Endothelial cell of umbilical vein (primary cell): ENCODE measurements at regions not wholly inside any gene's neighbourhood (a gene's known extent, or its start where the extent isn't known, plus 50 kb on each side); places are given as distances from the start of the nearest gene placed in this dataset.

Experiments used
- BruUV-seq: library from RNA; stranded (reverse); fragments of 400-500 nt; replicated peaks from 2 replicates; lab custom pipeline; 2021; lab: Mats Ljungman, UMichigan
- CTCF ChIA-PET: fragments of 300-600, 350-600 bp; sonication (Branson Sonifier 250); formaldehyde crosslinking; loops from one replicate; lab custom pipeline; 2021; ENCODE audit warnings: antibody characterized with exemption, inconsistent platforms; lab: Charles Lee
- POLR2A ChIA-PET: fragments of 300-600, 350-600 bp; sonication (Branson Sonifier 250); formaldehyde crosslinking; loops from one replicate; lab custom pipeline; 2021; ENCODE audit warnings: antibody characterized with exemption, inconsistent platforms; lab: Charles Lee
- DNase-seq: peaks from one replicate; pipeline ENCODE4 v3.0.0-alpha.2; 2011; ENCODE audit warnings: low read depth, low spot score
- FAIRE-seq: peaks from 2 replicates; lab custom pipeline; 2011; peaks lifted over from hg19 to GRCh38; lab: Jason Lieb, UNC
- H2AFZ ChIP-seq: 2 replicates; pipeline ENCODE4 v1.6.0; 2012; ENCODE audit warnings: low read depth, low read length, control low read depth, inconsistent platforms
- H3K27ac ChIP-seq: 2 replicates; pipeline ENCODE4 v1.5.1; 2011; ENCODE audit warnings: low read depth, mild to moderate bottlenecking, control low read depth, low read length, moderate library complexity; ENCODE audit not compliant: insufficient read depth
- H3K27me3 ChIP-seq, 2 experiments: 2 replicates each; pipeline versions ENCODE4 v1.6.0 to v1.6.1; 2011; ENCODE audit warnings: low read length in 2 of 2, mixed read lengths in 1 of 2; ENCODE audit not compliant: control insufficient read depth in 2 of 2, insufficient read depth in 2 of 2
- H3K36me3 ChIP-seq, 2 experiments: 2 replicates in 1 of 2; 3 replicates in 1 of 2; pipeline ENCODE4 v1.5.1; 2011; ENCODE audit warnings: low read length in 2 of 2, mild to moderate bottlenecking in 1 of 2, moderate library complexity in 1 of 2; ENCODE audit not compliant: control insufficient read depth in 2 of 2, insufficient read depth in 2 of 2; ENCODE audit errors: extremely low read depth in 1 of 2
- H3K4me1 ChIP-seq: 3 replicates; pipeline ENCODE4 v1.5.1; 2011; ENCODE audit warnings: mild to moderate bottlenecking, low read length; ENCODE audit not compliant: control insufficient read depth, insufficient read depth; ENCODE audit errors: extremely low read depth
- H3K4me2 ChIP-seq: 2 replicates; pipeline ENCODE4 v1.6.1; 2011; ENCODE audit warnings: low read length, control low read depth, mixed read lengths; ENCODE audit not compliant: insufficient read depth
- H3K4me3 ChIP-seq, 3 experiments: fragments of 200-600 bp in 1 of 3; sonication (generic), shearing (Covaris generic) in 1 of 3; replicated peaks in 1 of 3; 2 replicates each; pipeline ENCODE4 v1.5.1; 2011 to 2016; ENCODE audit warnings: control low read depth in 3 of 3, low read length in 3 of 3, mild to moderate bottlenecking in 2 of 3, inconsistent platforms in 1 of 3, low read depth in 1 of 3, moderate library complexity in 1 of 3; ENCODE audit not compliant: insufficient read depth in 1 of 3
- H3K79me2 ChIP-seq: 2 replicates; pipeline ENCODE4 v1.6.0; 2012; ENCODE audit warnings: low read length, inconsistent platforms; ENCODE audit not compliant: control insufficient read depth, insufficient read depth
- H3K9ac ChIP-seq: replicated peaks from 2 replicates; pipeline ENCODE3; 2011; ENCODE audit warnings: low read length, control low read depth; ENCODE audit not compliant: insufficient read depth; ENCODE audit errors: extremely low read depth
- H3K9me1 ChIP-seq: replicated peaks from 3 replicates; pipeline ENCODE4 v1.6.0; 2011; ENCODE audit warnings: mild to moderate bottlenecking, low read length; ENCODE audit not compliant: control insufficient read depth, insufficient read depth; ENCODE audit errors: extremely low read depth
- H3K9me3 ChIP-seq: replicated peaks from 2 replicates; pipeline ENCODE4 v1.5.1; 2012; ENCODE audit warnings: low read length, inconsistent platforms; ENCODE audit not compliant: control insufficient read depth, insufficient read depth
- H4K20me1 ChIP-seq: replicated peaks from 2 replicates; pipeline ENCODE3; 2011; ENCODE audit warnings: mild to moderate bottlenecking, low read length; ENCODE audit not compliant: control insufficient read depth, insufficient read depth; ENCODE audit errors: extremely low read depth
- CTCF ChIP-seq, 2 donors: IDR thresholded peaks; 1 replicate in 1 of 2; 2 replicates in 1 of 2; pipeline ENCODE4 v1.5.1; 2011; ENCODE audit warnings: low read length in 2 of 2, mild to moderate bottlenecking in 2 of 2, moderate library complexity in 2 of 2, control low read depth in 1 of 2, inconsistent platforms in 1 of 2, low read depth in 1 of 2; ENCODE audit not compliant: insufficient read depth in 1 of 2; ENCODE audit errors: extremely low read depth in 1 of 2
- EZH2 ChIP-seq: IDR thresholded peaks from 2 replicates; pipeline ENCODE4 v1.6.1; 2012; ENCODE audit warnings: borderline replicate concordance, low read depth, mild to moderate bottlenecking, moderate library complexity, low read length, inconsistent platforms; ENCODE audit not compliant: severe bottlenecking
- FOS ChIP-seq: IDR thresholded peaks from 2 replicates; pipeline ENCODE4 v1.6.1; 2011; ENCODE audit warnings: mild to moderate bottlenecking, low read length, moderate library complexity, borderline replicate concordance; ENCODE audit not compliant: insufficient read depth
- GATA2 ChIP-seq: IDR thresholded peaks from 2 replicates; pipeline ENCODE4 v1.7.0; 2011; ENCODE audit warnings: low read depth, mild to moderate bottlenecking, moderate library complexity, mixed read lengths, low read length; ENCODE audit not compliant: insufficient read length, insufficient read depth
- JUN ChIP-seq: IDR thresholded peaks from 2 replicates; pipeline ENCODE4 v1.6.1; 2011; ENCODE audit warnings: borderline replicate concordance, low read depth; ENCODE audit not compliant: insufficient read length, insufficient read depth
- MAX ChIP-seq: IDR thresholded peaks from 2 replicates; pipeline ENCODE4 v1.6.1; 2011; ENCODE audit not compliant: insufficient read depth, insufficient read length
- MYC ChIP-seq: IDR thresholded peaks from one replicate; pipeline ENCODE4 v1.6.1; 2011; ENCODE audit warnings: mild to moderate bottlenecking, low read depth, low read length
- POLR2A ChIP-seq: IDR thresholded peaks from 2 replicates; pipeline ENCODE4 v1.6.1; 2012; ENCODE audit warnings: low read depth, mild to moderate bottlenecking, control low read depth, low read length
- POLR2AphosphoS5 ChIP-seq: IDR thresholded peaks from 2 replicates; pipeline ENCODE4 v1.6.1; 2012; ENCODE audit warnings: low read depth, mild to moderate bottlenecking, control low read depth, low read length, moderate library complexity; ENCODE audit not compliant: insufficient read depth
- dilution Hi-C: fragments of 300-500 bp; cut with MboI; formaldehyde crosslinking; loops from one replicate; pipeline ENCODE4 v1.15.0; 2019; ENCODE audit warnings: low sequenced_read_pairs; ENCODE audit not compliant: extremely low pct_ligation_motif_present
- intact Hi-C: fragments of 100-400 bp; cut with micrococcal nuclease; formaldehyde crosslinking; loops from one replicate; pipeline ENCODE4 v1.10.0; 2022

- H3K9ac ChIP-seq, result no peak overlapping the region
- H3K27ac ChIP-seq, result no peak overlapping the region
- intact Hi-C loops (no loop called here), dilution Hi-C loops (no loop called here)
- no peak overlapping the region for H2AFZ ChIP-seq
- no peaks in the 10 kb centered on the region for H3K9me3 ChIP-seq
- H3K4me3 ChIP-seq, result no peak overlapping the region
- no peaks in the 10 kb centered on the region for H3K36me3 ChIP-seq
- no TSS peak for BruUV-seq
- POLR2A ChIA-PET, result no interaction called here
- H3K27me3 ChIP-seq, result no peaks in the 10 kb centered on the region
- H3K9me1 ChIP-seq, result no peaks in the 10 kb centered on the region
- H3K79me2 ChIP-seq, result no peaks in the 10 kb centered on the region
- CTCF ChIA-PET, result no interaction called here
- no peaks in the 10 kb centered on the region for H3K4me1 ChIP-seq
- no peaks in the 10 kb centered on the region for H4K20me1 ChIP-seq
- DNase-seq (no peak), FAIRE-seq (no peak)
- H3K4me2 ChIP-seq, result no peak overlapping the region
- TF ChIP-seq FOS (no peak), GATA2 (no peak), CTCF (IDR thresholded peaks at IDR 0.05; ENCODE audit: extremely low read depth in 1 of 2, insufficient read depth in 1 of 2, low read depth in 1 of 2, low read length in 2 of 2) (no peak), EZH2 (no peak), MAX (no peak), POLR2A (no peak), POLR2AphosphoS5 (no peak), MYC (no peak), JUN (no peak)
Measured at GRCh38 chr13:68375004-68375403, 1144.9 kb upstream of the PCDH9 start.
